ENCODE measurements at regions not wholly inside any gene's neighbourhood (a gene's known extent, or its start where the extent isn't known, plus 50 kb on each side); places are given as distances from the start of the nearest gene placed in this dataset.

DNA sequence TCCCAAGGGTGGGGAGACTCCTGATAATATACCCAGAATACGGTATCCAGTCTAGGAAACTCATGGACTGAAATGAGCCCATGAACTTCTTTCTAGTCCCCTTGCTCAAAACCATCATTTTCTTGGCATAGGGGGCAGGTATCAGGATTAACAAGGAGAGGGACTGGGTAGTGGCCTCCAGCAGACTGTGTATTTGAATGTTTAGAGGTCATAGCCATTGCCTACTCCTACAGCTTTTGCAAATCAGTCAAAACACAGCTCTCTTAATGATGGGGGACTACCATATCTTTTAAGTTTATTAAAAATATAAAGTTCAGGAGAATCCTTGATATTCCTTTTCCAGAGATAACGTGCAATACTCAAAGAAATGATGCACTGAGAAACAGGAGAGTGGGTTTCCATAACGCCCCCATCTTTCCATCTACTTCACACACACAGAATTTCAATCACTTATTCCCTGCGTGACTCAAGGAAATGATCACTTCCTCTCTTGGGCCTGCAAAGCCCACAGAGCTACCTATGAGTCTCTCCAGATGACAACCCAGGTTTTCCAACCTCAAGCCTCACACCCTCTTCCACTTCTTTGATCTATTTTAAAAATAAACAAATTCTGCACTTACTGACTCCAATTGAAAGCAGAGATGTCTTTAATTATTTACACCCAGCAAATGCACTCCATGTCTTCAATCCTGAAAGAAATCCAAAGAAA lies 584.0 kb upstream of the LMCD1 start:
- Mint-ChIP-seq H3K4me1 (no peaks in the 10 kb centered on the region), H3K27ac (no peak overlapping the region), H3K9me3 (peaks cover 4% of the 10 kb centered on the region), H3K27me3 (ENCODE audit: low read depth) (no peaks in the 10 kb centered on the region), H3K36me3 (no peaks in the 10 kb centered on the region), H3K4me3 (no peak overlapping the region)
- DNase-seq (ENCODE audit: low spot score in 2 of 2, unreplicated experiment in 2 of 2): no peak
- TF ChIP-seq, protein P1, sequence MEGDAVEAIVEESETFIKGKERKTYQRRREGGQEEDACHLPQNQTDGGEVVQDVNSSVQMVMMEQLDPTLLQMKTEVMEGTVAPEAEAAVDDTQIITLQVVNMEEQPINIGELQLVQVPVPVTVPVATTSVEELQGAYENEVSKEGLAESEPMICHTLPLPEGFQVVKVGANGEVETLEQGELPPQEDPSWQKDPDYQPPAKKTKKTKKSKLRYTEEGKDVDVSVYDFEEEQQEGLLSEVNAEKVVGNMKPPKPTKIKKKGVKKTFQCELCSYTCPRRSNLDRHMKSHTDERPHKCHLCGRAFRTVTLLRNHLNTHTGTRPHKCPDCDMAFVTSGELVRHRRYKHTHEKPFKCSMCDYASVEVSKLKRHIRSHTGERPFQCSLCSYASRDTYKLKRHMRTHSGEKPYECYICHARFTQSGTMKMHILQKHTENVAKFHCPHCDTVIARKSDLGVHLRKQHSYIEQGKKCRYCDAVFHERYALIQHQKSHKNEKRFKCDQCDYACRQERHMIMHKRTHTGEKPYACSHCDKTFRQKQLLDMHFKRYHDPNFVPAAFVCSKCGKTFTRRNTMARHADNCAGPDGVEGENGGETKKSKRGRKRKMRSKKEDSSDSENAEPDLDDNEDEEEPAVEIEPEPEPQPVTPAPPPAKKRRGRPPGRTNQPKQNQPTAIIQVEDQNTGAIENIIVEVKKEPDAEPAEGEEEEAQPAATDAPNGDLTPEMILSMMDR (IDR thresholded peaks at IDR 0.05; ENCODE audit: unreplicated experiment): no peak

DNA sequence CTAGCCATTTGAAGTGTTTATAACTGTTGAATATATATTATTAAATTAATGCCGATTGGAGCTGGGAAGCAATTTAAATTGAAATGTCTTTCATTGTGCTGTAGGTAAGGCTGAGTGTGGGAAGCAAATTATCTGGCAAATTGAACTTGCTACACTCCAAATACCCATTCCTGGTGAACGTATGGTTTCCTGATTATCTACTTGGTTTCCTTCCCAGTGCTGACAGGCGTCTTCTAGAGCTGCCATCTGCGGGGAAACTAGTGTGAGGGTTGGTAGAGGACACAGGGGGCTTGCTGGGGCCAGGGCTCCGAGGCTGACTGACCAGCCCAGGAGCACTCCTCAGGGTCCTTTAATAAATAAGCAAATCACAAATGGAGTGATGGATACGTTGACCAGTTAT lies 581.4 kb upstream of the LMCD1 start:
- no peak for DNase-seq (ENCODE audit: low spot score in 2 of 2, unreplicated experiment in 2 of 2)
- H3K4me3 Mint-ChIP-seq: no peak overlapping the region
- TF ChIP-seq, protein P1 (IDR thresholded peaks at IDR 0.05; ENCODE audit: unreplicated experiment): no peak
- H3K9me3 Mint-ChIP-seq: peaks cover 4% of the 10 kb centered on the region
- no peaks in the 10 kb centered on the region for H3K36me3 Mint-ChIP-seq
- no peaks in the 10 kb centered on the region for H3K27me3 Mint-ChIP-seq (ENCODE audit: low read depth)
- no peaks in the 10 kb centered on the region for H3K4me1 Mint-ChIP-seq
- no peak overlapping the region for H3K27ac Mint-ChIP-seq

DNA sequence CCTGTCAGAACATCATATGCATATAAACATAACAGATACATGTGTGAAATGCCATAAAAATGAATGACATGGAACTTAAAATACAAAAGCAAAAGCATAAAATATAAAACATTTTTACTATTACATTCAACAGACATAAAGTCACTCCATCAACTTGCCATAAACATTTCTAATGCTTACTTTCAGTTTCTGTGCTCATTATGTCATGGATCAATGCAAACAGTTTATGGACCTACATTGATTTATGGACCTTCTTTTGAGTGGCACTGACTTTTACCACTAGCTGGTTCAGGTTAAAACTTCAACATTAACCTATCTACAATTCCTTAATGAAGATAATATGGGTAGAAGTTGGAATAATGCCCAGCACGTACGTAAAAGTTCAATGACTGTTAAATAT lies 577.4 kb upstream of the LMCD1 start:
- no peaks in the 10 kb centered on the region for H3K9me3 Mint-ChIP-seq
- DNase-seq (ENCODE audit: low spot score in 2 of 2, unreplicated experiment in 2 of 2): no peak
- TF ChIP-seq, protein P1 (IDR thresholded peaks at IDR 0.05; ENCODE audit: unreplicated experiment): no peak
- H3K27ac Mint-ChIP-seq: no peak overlapping the region
- no peaks in the 10 kb centered on the region for H3K36me3 Mint-ChIP-seq
- H3K4me3 Mint-ChIP-seq: no peak overlapping the region
- H3K4me1 Mint-ChIP-seq: no peaks in the 10 kb centered on the region
- peaks cover 2% of the 10 kb centered on the region for H3K27me3 Mint-ChIP-seq (ENCODE audit: low read depth)

DNA sequence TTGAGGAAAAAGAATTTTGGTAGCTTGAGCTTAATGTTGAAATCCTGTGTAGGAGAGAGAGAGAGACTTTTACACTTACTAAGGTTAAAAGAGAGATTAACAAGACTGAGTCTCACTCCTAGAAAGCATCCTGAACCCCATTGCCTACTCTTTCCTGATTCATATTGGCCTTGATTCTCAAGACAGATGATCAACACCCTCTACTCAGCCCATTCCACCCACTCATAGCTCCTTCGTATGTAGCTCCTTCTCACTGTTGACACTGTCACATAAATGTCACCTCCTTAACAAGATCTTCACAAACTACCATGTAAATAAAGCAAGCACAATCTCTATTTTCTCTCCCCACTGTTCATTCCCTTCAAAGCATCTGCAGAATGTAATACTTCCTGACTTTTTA lies 574.6 kb upstream of the LMCD1 start:
- no peak overlapping the region for H3K27ac Mint-ChIP-seq
- no peak for DNase-seq (ENCODE audit: low spot score in 2 of 2, unreplicated experiment in 2 of 2)
- no peaks in the 10 kb centered on the region for H3K9me3 Mint-ChIP-seq
- H3K27me3 Mint-ChIP-seq (ENCODE audit: low read depth): peaks cover 2% of the 10 kb centered on the region
- H3K4me1 Mint-ChIP-seq: no peaks in the 10 kb centered on the region
- no peak overlapping the region for H3K4me3 Mint-ChIP-seq
- TF ChIP-seq, protein P1 (IDR thresholded peaks at IDR 0.05; ENCODE audit: unreplicated experiment): no peak
- no peaks in the 10 kb centered on the region for H3K36me3 Mint-ChIP-seq

DNA sequence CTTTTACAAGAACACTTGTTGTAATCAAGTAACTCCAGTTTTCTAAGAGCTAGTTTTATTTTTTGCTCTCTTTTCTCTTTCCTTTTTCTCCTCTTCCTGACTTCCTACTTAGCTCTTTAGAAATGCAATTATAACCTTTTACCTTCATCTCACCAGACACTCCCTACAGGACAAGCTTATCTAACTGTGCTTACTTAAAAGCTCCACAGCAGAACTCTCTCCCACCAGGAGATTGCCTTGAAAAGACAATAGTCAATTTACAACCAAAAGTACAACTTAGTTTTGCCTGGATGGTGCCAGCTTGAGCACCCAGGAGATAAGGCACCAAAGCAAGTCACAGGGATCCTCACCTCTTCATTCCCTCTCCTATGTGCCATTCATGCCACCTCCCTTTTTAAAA lies 573.8 kb upstream of the LMCD1 start:
- no peaks in the 10 kb centered on the region for H3K9me3 Mint-ChIP-seq
- peaks cover 2% of the 10 kb centered on the region for H3K27me3 Mint-ChIP-seq (ENCODE audit: low read depth)
- no peaks in the 10 kb centered on the region for H3K36me3 Mint-ChIP-seq
- DNase-seq (ENCODE audit: low spot score in 2 of 2, unreplicated experiment in 2 of 2): no peak
- H3K4me3 Mint-ChIP-seq: no peak overlapping the region
- no peaks in the 10 kb centered on the region for H3K4me1 Mint-ChIP-seq
- TF ChIP-seq, protein P1 (IDR thresholded peaks at IDR 0.05; ENCODE audit: unreplicated experiment): no peak
- H3K27ac Mint-ChIP-seq: no peak overlapping the region

Data from mesothelial cell of epicardium (in vitro differentiated cells).